ENCODE measurements at regions not wholly inside any gene's neighbourhood (a gene's known extent, or its start where the extent isn't known, plus 50 kb on each side); places are given as distances from the start of the nearest gene placed in this dataset.

- POLR2A ChIA-PET: no interaction called here
- intact Hi-C loops (cut with micrococcal nuclease; ENCODE audit: unreplicated experiment) (no loop called here), in situ Hi-C loops (cut with HindIII; ENCODE audit: low pct_unique_long_range_greater_than_20kb, low sequenced_read_pairs) (no loop called here)
- no TSS peak for BruUV-seq (replicated peaks)
- CTCF ChIA-PET: no interaction called here
- Histone ChIP-seq H3K9me3 (ENCODE audit: control insufficient read depth, insufficient read depth, low read depth, low read length) (no peaks in the 10 kb centered on the region), H3K4me1 (ENCODE audit: control insufficient read depth, insufficient read depth, low read length) (no peaks in the 10 kb centered on the region), H3K27me3 (ENCODE audit: control insufficient read depth, insufficient read depth, low read length) (no peaks in the 10 kb centered on the region), H3K27ac (ENCODE audit: low read length) (no peak overlapping the region), H3K36me3 (ENCODE audit: control insufficient read depth, insufficient read depth, low read length) (no peaks in the 10 kb centered on the region), H3K4me3 (ENCODE audit: low read depth in 2 of 2, low read length in 2 of 2) (no peak overlapping the region)
- DNase-seq (ENCODE audit: low read depth, low spot score) (no peak), ATAC-seq (no peak)
- TF ChIP-seq SIN3A (IDR thresholded peaks at IDR 0.05; ENCODE audit: borderline replicate concordance, insufficient read depth, low read depth, low read length): no peak
- TF ChIP-seq TCF7L2 (IDR thresholded peaks at IDR 0.05; ENCODE audit: low read depth, low read length): no peak
- no peak for TF ChIP-seq CTCF (IDR thresholded peaks at IDR 0.05)
- TF ChIP-seq POLR2AphosphoS5 (IDR thresholded peaks at IDR 0.05; ENCODE audit: low read depth, low read length): no peak
- TF ChIP-seq, protein P1, sequence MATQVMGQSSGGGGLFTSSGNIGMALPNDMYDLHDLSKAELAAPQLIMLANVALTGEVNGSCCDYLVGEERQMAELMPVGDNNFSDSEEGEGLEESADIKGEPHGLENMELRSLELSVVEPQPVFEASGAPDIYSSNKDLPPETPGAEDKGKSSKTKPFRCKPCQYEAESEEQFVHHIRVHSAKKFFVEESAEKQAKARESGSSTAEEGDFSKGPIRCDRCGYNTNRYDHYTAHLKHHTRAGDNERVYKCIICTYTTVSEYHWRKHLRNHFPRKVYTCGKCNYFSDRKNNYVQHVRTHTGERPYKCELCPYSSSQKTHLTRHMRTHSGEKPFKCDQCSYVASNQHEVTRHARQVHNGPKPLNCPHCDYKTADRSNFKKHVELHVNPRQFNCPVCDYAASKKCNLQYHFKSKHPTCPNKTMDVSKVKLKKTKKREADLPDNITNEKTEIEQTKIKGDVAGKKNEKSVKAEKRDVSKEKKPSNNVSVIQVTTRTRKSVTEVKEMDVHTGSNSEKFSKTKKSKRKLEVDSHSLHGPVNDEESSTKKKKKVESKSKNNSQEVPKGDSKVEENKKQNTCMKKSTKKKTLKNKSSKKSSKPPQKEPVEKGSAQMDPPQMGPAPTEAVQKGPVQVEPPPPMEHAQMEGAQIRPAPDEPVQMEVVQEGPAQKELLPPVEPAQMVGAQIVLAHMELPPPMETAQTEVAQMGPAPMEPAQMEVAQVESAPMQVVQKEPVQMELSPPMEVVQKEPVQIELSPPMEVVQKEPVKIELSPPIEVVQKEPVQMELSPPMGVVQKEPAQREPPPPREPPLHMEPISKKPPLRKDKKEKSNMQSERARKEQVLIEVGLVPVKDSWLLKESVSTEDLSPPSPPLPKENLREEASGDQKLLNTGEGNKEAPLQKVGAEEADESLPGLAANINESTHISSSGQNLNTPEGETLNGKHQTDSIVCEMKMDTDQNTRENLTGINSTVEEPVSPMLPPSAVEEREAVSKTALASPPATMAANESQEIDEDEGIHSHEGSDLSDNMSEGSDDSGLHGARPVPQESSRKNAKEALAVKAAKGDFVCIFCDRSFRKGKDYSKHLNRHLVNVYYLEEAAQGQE (IDR thresholded peaks at IDR 0.05; ENCODE audit: insufficient read depth in 1 of 2, low read depth in 2 of 2, low read length in 1 of 2): no peak
Measured at GRCh38 chr17:26809033-26809432, 484.9 kb upstream of the WSB1 start.

DNA sequence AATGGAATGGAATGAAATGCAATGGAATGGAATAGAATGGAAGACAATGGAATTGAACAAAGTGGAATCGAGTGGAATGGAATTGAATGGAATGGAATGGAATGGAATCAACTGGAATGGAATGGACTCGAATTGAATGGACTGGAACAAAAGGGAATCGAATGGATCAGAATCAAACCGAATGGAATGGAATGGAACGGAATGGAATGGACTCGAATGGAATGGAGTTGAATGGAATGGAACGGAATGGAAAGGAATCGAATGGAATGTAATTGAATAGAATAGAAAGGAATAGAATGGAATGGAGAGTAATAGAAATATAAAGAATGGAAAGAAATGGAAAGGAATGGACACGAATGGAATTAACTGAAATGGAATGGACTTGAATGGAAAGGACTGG, 475.2 kb upstream of the WSB1 start:
- CTCF ChIA-PET: no interaction called here
- Histone ChIP-seq H3K4me3 (ENCODE audit: low read depth in 2 of 2, low read length in 2 of 2) (no peak overlapping the region), H3K36me3 (ENCODE audit: control insufficient read depth, insufficient read depth, low read length) (no peaks in the 10 kb centered on the region), H3K4me1 (ENCODE audit: control insufficient read depth, insufficient read depth, low read length) (no peaks in the 10 kb centered on the region), H3K27ac (ENCODE audit: low read length) (no peak overlapping the region), H3K27me3 (ENCODE audit: control insufficient read depth, insufficient read depth, low read length) (no peaks in the 10 kb centered on the region), H3K9me3 (ENCODE audit: control insufficient read depth, insufficient read depth, low read depth, low read length) (no peaks in the 10 kb centered on the region)
- TF ChIP-seq SIN3A (IDR thresholded peaks at IDR 0.05; ENCODE audit: borderline replicate concordance, insufficient read depth, low read depth, low read length): no peak
- no peak for DNase-seq (ENCODE audit: low read depth, low spot score)
- BruUV-seq (replicated peaks): no TSS peak
- POLR2A ChIA-PET: no interaction called here
- in situ Hi-C loops (cut with HindIII; ENCODE audit: low pct_unique_long_range_greater_than_20kb, low sequenced_read_pairs) (no loop called here), intact Hi-C loops (cut with micrococcal nuclease; ENCODE audit: unreplicated experiment) (no loop called here)
- ATAC-seq: no peak

Data from Panc1 (cell line).